D341Med (cell line): ENCODE measurements at regions not wholly inside any gene's neighbourhood (a gene's known extent, or its start where the extent isn't known, plus 50 kb on each side); places are given as distances from the start of the nearest gene placed in this dataset.

Source experiments
- DNase-seq: peaks from one replicate; pipeline ENCODE4 v3.0.0; 2012; ENCODE audit warnings: low spot score

- DNase-seq, result no peak
Measured at GRCh38 chr14:97266653-97267052, 469.5 kb downstream of the VRK1 start.

- no peak for DNase-seq
Measured at GRCh38 chr14:97267509-97267908, 470.3 kb downstream of the VRK1 start.

- DNase-seq, result no peak
Measured at GRCh38 chr14:97268097-97268496, 470.9 kb downstream of the VRK1 start.

- no peak for DNase-seq
Measured at GRCh38 chr14:97270308-97270707, 473.1 kb downstream of the VRK1 start.

- DNase-seq, result no peak
Measured at GRCh38 chr14:97271451-97271960, 474.3 kb downstream of the VRK1 start.

- DNase-seq, result no peak
Measured at GRCh38 chr14:97273540-97273939, 476.4 kb downstream of the VRK1 start.

- no peak for DNase-seq
Measured at GRCh38 chr14:97274626-97275025, 477.4 kb downstream of the VRK1 start.

GRCh38 chr14:97275276-97275675 is 478.1 kb downstream of the VRK1 start:
- DNase-seq, result no peak

- no peak for DNase-seq
Measured at GRCh38 chr14:97276573-97276972, 479.4 kb downstream of the VRK1 start.

- no peak for DNase-seq
Measured at GRCh38 chr14:97277711-97278110, 480.5 kb downstream of the VRK1 start.

- no peak for DNase-seq
Measured at GRCh38 chr14:97280526-97280925, 483.3 kb downstream of the VRK1 start.

GRCh38 chr14:97281741-97282140 is 484.6 kb downstream of the VRK1 start:
- no peak for DNase-seq

- DNase-seq, result no peak
Measured at GRCh38 chr14:97282210-97283004, 485.2 kb downstream of the VRK1 start.

GRCh38 chr14:97283005-97283403 is 485.8 kb downstream of the VRK1 start:
- DNase-seq, result no peak

- no peak for DNase-seq
Measured at GRCh38 chr14:97283426-97283825, 486.2 kb downstream of the VRK1 start.

- no peak for DNase-seq
Measured at GRCh38 chr14:97283841-97284240, 486.7 kb downstream of the VRK1 start.

GRCh38 chr14:97287956-97288355 is 490.8 kb downstream of the VRK1 start:
- DNase-seq, result no peak

- no peak for DNase-seq
Measured at GRCh38 chr14:97290065-97290464, 492.9 kb downstream of the VRK1 start.

- DNase-seq, result no peak
Measured at GRCh38 chr14:97290977-97291376, 493.8 kb downstream of the VRK1 start.

- DNase-seq, result no peak
Measured at GRCh38 chr14:97293659-97294058, 496.5 kb downstream of the VRK1 start.

GRCh38 chr14:97295108-97295710 is 498.0 kb downstream of the VRK1 start:
- no peak for DNase-seq

- DNase-seq, result no peak
Measured at GRCh38 chr14:97296176-97296575, 499.0 kb downstream of the VRK1 start.

GRCh38 chr14:97297100-97297499 is 499.9 kb downstream of the VRK1 start:
- no peak for DNase-seq

GRCh38 chr14:97298331-97298730 is 501.1 kb downstream of the VRK1 start:
- no peak for DNase-seq
